ENCODE measurements at regions not wholly inside any gene's neighbourhood (a gene's known extent, or its start where the extent isn't known, plus 50 kb on each side); places are given as distances from the start of the nearest gene placed in this dataset.
"Not testable (repeated sequence)": the region's sequence is repeated elsewhere in the genome, so short reads cannot be mapped to it uniquely, and the experiment has no call there.

- TF ChIP-seq CTCF (conservative IDR thresholded peaks at IDR 0.05): no peak
- no peak overlapping the region for H3K27ac ChIP-seq
Measured at GRCh38 chr13:74555651-74556420, 421.6 kb upstream of the KLF12 start.

DNA sequence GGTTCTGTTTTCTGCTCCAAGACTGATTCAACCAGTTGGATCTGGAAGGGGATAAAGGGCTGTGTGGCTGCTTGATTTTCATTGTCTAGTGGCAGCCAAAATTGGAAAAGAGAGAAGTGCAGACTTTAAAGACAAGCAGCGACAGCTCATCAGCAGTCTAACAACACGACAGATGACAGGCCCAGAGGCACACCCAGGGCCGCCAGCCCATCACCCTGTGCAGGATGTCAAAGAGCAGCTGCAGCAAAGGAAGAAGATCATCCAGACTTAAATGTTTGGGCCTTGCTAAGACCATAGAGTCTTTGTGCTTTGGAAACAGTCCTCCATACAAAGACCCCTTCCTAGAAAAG lies 421.0 kb upstream of the KLF12 start:
- no peak overlapping the region for H3K27ac ChIP-seq
- no peak for TF ChIP-seq CTCF (conservative IDR thresholded peaks at IDR 0.05)

DNA sequence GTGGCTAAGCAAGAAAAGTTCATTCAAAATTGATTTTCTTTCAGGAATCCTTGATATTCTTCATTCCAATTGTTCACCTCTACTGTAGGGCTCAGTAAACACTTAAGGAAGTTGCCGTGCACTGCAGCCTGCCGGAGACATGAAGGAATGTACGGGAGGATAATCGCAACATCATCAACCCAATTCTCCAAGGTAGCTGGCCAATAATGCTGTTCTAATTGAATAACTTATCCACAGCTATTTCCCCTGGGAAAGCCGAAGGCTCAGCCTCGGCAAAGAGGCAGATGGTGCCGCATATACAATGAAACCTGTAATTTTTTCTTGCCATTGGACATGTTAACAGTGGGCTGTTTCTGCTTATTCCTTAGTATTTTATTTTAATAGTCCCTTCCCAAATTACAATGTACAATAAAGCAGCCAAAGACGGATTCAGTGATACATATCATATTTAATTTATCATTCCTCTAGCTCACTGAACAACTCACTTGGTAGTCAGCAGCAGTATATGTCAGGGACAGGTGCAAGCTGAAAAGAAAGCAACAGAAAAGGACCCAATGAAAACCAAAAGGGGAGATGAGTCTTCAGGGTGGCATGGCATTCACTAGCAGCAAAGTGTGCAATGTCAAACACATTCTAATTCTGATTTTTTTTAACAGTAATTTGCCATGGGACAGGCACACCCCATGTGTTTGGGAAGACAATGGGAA lies 420.5 kb upstream of the KLF12 start:
- H3K27ac ChIP-seq: no peak overlapping the region
- TF ChIP-seq CTCF (conservative IDR thresholded peaks at IDR 0.05): no peak

DNA sequence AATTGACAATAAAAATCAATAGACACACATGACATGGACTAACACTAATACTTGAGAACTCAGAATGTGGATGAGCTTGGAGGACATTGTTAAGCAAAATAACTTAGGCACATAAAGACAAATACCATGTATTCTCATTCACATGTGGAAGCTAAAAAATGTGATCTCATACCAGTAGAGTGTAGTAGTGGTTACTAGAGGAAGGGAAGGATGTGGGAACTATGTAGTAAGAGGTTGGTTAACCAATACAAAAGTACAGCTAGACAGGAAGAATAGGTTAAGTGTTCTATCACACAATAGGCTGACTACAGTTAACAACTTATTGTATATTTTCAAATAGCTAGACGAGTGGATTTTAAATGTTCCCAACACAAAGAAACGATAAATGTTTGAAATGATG lies 415.8 kb upstream of the KLF12 start:
- H3K27ac ChIP-seq: no peak overlapping the region
- TF ChIP-seq CTCF (conservative IDR thresholded peaks at IDR 0.05): no peak

DNA sequence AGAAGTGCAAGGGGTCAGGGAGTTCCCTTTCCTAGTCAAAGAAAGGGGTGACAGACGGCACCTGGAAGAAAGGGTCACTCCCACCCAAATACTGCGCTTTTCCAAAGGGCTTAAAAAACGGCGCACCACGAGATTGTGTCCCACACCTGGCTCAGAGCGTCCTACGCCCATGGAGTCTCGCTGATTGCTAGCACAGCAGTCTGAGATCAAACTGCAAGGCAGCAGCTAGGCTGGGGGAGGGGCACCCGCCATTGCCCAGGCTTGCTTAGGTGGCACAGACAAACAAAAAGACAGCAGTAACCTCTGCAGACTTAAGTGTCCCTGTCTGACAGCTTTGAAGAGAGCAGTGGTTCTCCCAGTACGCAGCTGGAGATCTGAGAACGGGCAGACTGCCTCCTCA lies 402.4 kb upstream of the KLF12 start:
- not testable (repeated sequence) for H3K27ac ChIP-seq

GRCh38 chr13:74533226-74533625 lies 399.0 kb upstream of the KLF12 start:
- H3K27ac ChIP-seq: no peak overlapping the region
- no peak for TF ChIP-seq CTCF (conservative IDR thresholded peaks at IDR 0.05)

DNA sequence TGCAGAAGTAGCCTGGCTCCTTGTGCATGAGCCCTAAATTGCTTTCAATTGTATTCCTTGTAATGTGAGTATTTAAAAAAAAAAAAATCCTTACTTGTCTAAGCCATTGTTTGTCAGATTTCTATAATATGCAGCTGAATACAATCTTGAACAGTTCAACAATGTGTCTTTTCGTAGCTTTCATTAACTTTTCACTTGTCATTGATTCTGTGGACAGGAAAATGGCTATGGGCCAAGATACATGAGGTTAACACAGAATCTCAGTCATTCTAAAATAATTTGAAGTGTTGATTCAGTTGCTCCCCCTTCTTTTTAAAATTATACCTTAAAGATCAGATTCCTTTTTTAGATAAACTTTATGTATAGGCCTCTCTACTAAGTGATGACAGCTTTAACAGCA lies 395.8 kb upstream of the KLF12 start:
- no peak for TF ChIP-seq CTCF (conservative IDR thresholded peaks at IDR 0.05)

More for the DNA sequence above, 395.8 kb upstream of the KLF12 start:
- no peak overlapping the region for H3K27ac ChIP-seq
